Dedifferentiated amniotic fluid mesenchymal stem cell (primary cell): ENCODE measurements at regions not wholly inside any gene's neighbourhood (a gene's known extent, or its start where the extent isn't known, plus 50 kb on each side); places are given as distances from the start of the nearest gene placed in this dataset.

Source experiments
- DNase-seq: peaks from one replicate; pipeline ENCODE4 v3.0.0-alpha.2; 2016; ENCODE audit errors: extremely low spot score

- no peak for DNase-seq
Measured at GRCh38 chr7:130961128-130961601, 227.2 kb upstream of the KLF14 start.

GRCh38 chr7:130962109-130962508, 228.1 kb upstream of the KLF14 start:
- DNase-seq, result no peak

GRCh38 chr7:130963339-130963738, 229.3 kb upstream of the KLF14 start:
- no peak for DNase-seq

GRCh38 chr7:130965515-130965914, 231.5 kb upstream of the KLF14 start:
- DNase-seq, result no peak

GRCh38 chr7:130966246-130967009, 232.4 kb upstream of the KLF14 start:
- DNase-seq, result no peak

- no peak for DNase-seq
Measured at GRCh38 chr7:130970196-130970595, 236.2 kb upstream of the KLF14 start.

- DNase-seq, result no peak
Measured at GRCh38 chr7:130970696-130971095, 236.7 kb upstream of the KLF14 start.

- DNase-seq, result no peak
Measured at GRCh38 chr7:130971297-130971696, 237.3 kb upstream of the KLF14 start.

- no peak for DNase-seq
Measured at GRCh38 chr7:130972201-130972600, 238.2 kb upstream of the KLF14 start.

GRCh38 chr7:130973637-130974036, 239.6 kb upstream of the KLF14 start:
- no peak for DNase-seq

- no peak for DNase-seq
Measured at GRCh38 chr7:130974169-130974568, 240.2 kb upstream of the KLF14 start.

- DNase-seq, result no peak
Measured at GRCh38 chr7:130974794-130975193, 240.8 kb upstream of the KLF14 start.

- DNase-seq, result no peak
Measured at GRCh38 chr7:130975731-130976130, 241.7 kb upstream of the KLF14 start.

GRCh38 chr7:130982160-130982638, 248.2 kb upstream of the KLF14 start:
- no peak for DNase-seq

- DNase-seq, result no peak
Measured at GRCh38 chr7:130982651-130983050, 248.6 kb upstream of the KLF14 start.

GRCh38 chr7:130985361-130985760, 251.4 kb upstream of the KLF14 start:
- DNase-seq, result no peak

- DNase-seq, result no peak
Measured at GRCh38 chr7:130986261-130986690, 252.3 kb upstream of the KLF14 start.

GRCh38 chr7:130987092-130987491, 253.1 kb upstream of the KLF14 start:
- no peak for DNase-seq

GRCh38 chr7:130988443-130988842, 254.4 kb upstream of the KLF14 start:
- no peak for DNase-seq

- no peak for DNase-seq
Measured at GRCh38 chr7:130989101-130989795, 255.2 kb upstream of the KLF14 start.

- DNase-seq, result no peak
Measured at GRCh38 chr7:130990178-130990832, 256.3 kb upstream of the KLF14 start.

- DNase-seq, result no peak
Measured at GRCh38 chr7:130993671-130994365, 259.8 kb upstream of the KLF14 start.
